Ovary (tissue), 7 donors: ENCODE measurements at regions not wholly inside any gene's neighbourhood (a gene's known extent, or its start where the extent isn't known, plus 50 kb on each side); places are given as distances from the start of the nearest gene placed in this dataset.

Experiments used
- DNase-seq, 5 donors: peaks; one replicate each; pipeline ENCODE4 v3.0.0-alpha.2; 2019 to 2020
- H3K27ac ChIP-seq, 2 donors: fragments of 200-600 bp; one replicate each; pipeline versions ENCODE4 v1.5.1 to v1.8.0; 2019 to 2022
- H3K27me3 ChIP-seq: fragments of 200-600 bp; one replicate; pipeline ENCODE4 v1.8.0; 2022
- H3K36me3 ChIP-seq: fragments of 200-600 bp; sonication (generic); one replicate; pipeline ENCODE4 v1.5.1; 2019
- H3K4me1 ChIP-seq: one replicate; pipeline ENCODE4 v1.8.1; 2013; ENCODE audit warnings: mild to moderate bottlenecking, moderate library complexity; ENCODE audit not compliant: insufficient read depth
- H3K4me3 ChIP-seq: fragments of 200-600 bp; sonication (generic); one replicate; pipeline ENCODE4 v1.5.1; 2017
- H3K9me3 ChIP-seq, 2 donors: fragments of 200-600 bp in 1 of 2; sonication (generic) in 1 of 2; one replicate each; pipeline versions ENCODE4 v1.5.1 to v1.8.1; 2013 to 2019; ENCODE audit warnings: mild to moderate bottlenecking in 1 of 2, moderate library complexity in 1 of 2
- EP300 ChIP-seq: sonication (generic); formaldehyde crosslinking; IDR thresholded peaks from one replicate; pipeline ENCODE4 v1.6.1; 2017; ENCODE audit warnings: antibody characterized with exemption
- POLR2A ChIP-seq: fragments of 450-650 bp; IDR thresholded peaks from one replicate; pipeline ENCODE4 v1.6.1; 2017; ENCODE audit warnings: antibody characterized with exemption, mild to moderate bottlenecking, moderate library complexity
- WGBS, 3 donors: extraction: QIAGEN DNeasy Blood & Tissue Kit in 1 of 3; methylation state at CpG; one replicate each; pipeline versions ENCODE4 v1.1.5 to v1.1.7; 2013 to 2017; 5-methylcytosine and 5-hydroxymethylcytosine counted together
- intact Hi-C, 4 donors: fragments of 100-400 bp; cut with DNase I; formaldehyde crosslinking; loops; one replicate each; pipeline versions ENCODE4 v1.11.0 to v1.15.1; 2022 to 2023
- TF ChIP-seq, protein P1 (sequence below), 3 donors: fragments of 450-650 bp in 2 of 3; fragments of 200-600 bp in 1 of 3; IDR thresholded peaks; one replicate each; pipeline versions ENCODE4 v1.5.1 to v1.8.0; 2016 to 2022; ENCODE audit warnings: antibody characterized with exemption in 3 of 3, mild to moderate bottlenecking in 1 of 3
- donor health status: DM: no; HTN: no; CAD: no; lungs with moderate emphysema.
- donor health status: DM: no; HTN: no; CAD: no.
- donor health status: Bipolar disorder and iron deficiency.
- donor health status: DM: no; HTN: no; CAD: no.
- donor health status: DM: yes; HTN: yes; CAD: no.

DNA sequence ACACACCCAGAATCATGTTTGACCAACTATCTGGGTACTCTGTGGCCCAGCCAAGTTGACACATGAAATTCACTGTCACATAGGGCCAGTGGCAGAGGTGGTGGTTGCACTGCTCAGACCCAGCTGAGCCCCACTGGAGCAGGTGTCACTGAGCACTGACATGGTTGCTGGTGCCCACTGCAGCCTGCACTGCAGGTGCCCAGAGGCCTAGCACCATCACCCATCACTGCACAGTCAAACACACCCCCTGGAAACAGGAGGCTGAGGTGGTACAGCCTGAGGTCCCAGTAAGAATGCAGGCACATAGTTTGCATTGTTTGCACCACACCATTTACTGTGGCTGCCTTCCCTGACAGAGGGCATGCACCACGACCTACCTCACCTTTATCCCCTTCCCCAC, 278.7 kb upstream of the MGAT5 start:
- no peak overlapping the region for H3K4me3 ChIP-seq
- WGBS, 3 donors, result 54 to 88% (median 86%) methylated on average over 1 of the region's 1 CpG
- H3K4me1 ChIP-seq, result no peaks in the 10 kb centered on the region
- no peak for DNase-seq
- no peaks in the 10 kb centered on the region for H3K27me3 ChIP-seq
- no peaks in the 10 kb centered on the region for H3K36me3 ChIP-seq
- H3K27ac ChIP-seq, result no peak overlapping the region
- H3K9me3 ChIP-seq, result no peaks in the 10 kb centered on the region
- TF ChIP-seq, protein P1, sequence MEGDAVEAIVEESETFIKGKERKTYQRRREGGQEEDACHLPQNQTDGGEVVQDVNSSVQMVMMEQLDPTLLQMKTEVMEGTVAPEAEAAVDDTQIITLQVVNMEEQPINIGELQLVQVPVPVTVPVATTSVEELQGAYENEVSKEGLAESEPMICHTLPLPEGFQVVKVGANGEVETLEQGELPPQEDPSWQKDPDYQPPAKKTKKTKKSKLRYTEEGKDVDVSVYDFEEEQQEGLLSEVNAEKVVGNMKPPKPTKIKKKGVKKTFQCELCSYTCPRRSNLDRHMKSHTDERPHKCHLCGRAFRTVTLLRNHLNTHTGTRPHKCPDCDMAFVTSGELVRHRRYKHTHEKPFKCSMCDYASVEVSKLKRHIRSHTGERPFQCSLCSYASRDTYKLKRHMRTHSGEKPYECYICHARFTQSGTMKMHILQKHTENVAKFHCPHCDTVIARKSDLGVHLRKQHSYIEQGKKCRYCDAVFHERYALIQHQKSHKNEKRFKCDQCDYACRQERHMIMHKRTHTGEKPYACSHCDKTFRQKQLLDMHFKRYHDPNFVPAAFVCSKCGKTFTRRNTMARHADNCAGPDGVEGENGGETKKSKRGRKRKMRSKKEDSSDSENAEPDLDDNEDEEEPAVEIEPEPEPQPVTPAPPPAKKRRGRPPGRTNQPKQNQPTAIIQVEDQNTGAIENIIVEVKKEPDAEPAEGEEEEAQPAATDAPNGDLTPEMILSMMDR (IDR thresholded peaks at IDR 0.05), result no peak
- TF ChIP-seq EP300 (no peak), POLR2A (no peak)
- intact Hi-C loops, result no loop called here

DNA sequence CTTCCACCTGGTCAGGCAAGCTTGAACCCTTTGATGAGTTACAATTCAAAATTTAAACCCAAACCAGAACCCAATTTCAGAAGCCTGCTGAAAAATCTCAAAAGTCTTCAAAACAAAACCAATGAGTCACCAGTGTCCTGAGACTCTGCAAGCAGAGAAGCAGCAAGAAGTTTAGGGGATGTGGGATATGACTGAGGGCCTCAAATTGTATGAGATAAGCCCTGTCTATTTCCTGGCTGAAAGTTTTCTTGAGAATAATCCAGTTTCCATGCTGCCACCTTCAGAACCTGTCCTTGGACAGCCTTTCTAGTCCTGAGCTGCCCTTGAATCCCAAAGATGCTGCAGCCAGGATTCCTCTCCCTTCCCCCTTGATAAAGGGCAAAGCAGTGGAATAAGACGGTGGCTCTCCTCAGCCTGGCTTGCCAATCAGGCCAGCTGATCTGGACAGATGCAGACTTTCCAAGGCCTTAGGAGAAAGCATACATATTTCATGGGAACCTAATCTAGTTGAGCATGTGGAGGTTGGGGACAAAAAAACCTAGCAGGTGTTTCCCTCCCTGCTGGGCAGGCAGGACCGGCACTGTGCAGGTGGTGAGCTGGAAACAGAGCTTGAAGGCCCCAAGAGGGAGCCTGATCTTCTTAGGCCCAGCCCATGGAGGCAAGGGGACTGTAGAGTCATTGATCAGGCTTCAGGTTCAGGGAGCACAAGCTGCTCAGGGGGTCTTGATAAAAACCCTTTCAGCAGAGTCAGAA, 278.0 kb upstream of the MGAT5 start:
- H3K9me3 ChIP-seq, result no peaks in the 10 kb centered on the region
- TF ChIP-seq, protein P1 (IDR thresholded peaks at IDR 0.05), result no peak
- TF ChIP-seq POLR2A (no peak), EP300 (no peak)
- H3K4me3 ChIP-seq, result no peak overlapping the region
- H3K27ac ChIP-seq, result no peak overlapping the region
- WGBS, 3 donors, result 11 to 21% (median 20%) methylated on average over 2 of the region's 2 CpGs
- no peaks in the 10 kb centered on the region for H3K36me3 ChIP-seq
- DNase-seq, result no peak
- no peaks in the 10 kb centered on the region for H3K4me1 ChIP-seq
- no peaks in the 10 kb centered on the region for H3K27me3 ChIP-seq
- intact Hi-C loops, result no loop called here

DNA sequence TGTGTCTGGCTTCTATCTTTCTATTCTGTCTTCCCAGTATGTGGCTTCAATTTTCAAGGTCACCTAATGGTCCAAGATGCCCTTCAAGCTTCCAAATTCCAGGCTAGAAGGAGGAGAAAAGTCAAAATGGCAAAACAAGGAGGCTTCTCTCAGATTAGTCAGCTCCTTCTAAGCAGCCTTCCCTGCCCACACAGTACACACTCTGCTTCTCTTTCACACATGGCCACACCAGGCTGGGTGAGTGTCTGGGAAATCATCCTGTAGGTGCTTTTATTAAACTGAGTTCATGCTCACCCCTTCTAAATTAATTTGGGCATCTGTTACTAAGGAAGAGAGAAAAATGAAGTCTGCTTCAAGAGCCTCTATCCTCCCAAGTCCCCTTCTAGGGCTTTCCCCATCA, 277.2 kb upstream of the MGAT5 start:
- Histone ChIP-seq H3K4me1 (no peaks in the 10 kb centered on the region), H3K27me3 (no peaks in the 10 kb centered on the region), H3K9me3 (no peaks in the 10 kb centered on the region), H3K36me3 (no peaks in the 10 kb centered on the region), H3K4me3 (no peak overlapping the region), H3K27ac (no peak overlapping the region)
- no peak for DNase-seq
- intact Hi-C loops, result no loop called here
- TF ChIP-seq POLR2A (no peak), EP300 (no peak)
- TF ChIP-seq, protein P1 (IDR thresholded peaks at IDR 0.05), result no peak

DNA sequence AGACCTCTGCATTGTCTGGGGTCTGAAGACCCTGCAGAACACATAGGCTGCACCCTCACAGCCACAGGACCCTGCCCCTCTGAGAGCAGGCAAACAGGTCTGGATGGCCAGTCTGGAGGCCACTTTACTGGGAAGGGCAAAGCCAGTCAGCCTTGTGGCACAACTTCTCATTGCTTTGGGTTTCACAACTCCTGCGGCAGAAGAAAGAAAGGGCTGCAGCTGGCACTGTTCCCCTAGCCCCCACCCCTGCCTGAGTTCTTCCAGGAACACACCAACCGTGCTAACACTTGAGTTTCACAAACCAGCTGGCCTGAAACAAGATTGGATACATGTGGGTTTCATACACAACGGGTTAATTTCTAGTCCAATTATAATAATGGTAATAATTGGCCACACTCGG, 276.5 kb upstream of the MGAT5 start:
- no peak for DNase-seq
- WGBS, 3 donors, result 46 to 52% (median 47%) methylated on average over 4 of the region's 4 CpGs
- H3K27me3 ChIP-seq, result no peaks in the 10 kb centered on the region
- intact Hi-C loops, result no loop called here
- TF ChIP-seq EP300 (no peak), POLR2A (no peak)
- TF ChIP-seq, protein P1 (IDR thresholded peaks at IDR 0.05), result no peak
- no peaks in the 10 kb centered on the region for H3K9me3 ChIP-seq
- H3K27ac ChIP-seq, result no peak overlapping the region
- no peaks in the 10 kb centered on the region for H3K4me1 ChIP-seq
- H3K36me3 ChIP-seq, result no peaks in the 10 kb centered on the region
- no peak overlapping the region for H3K4me3 ChIP-seq
